Neural cell (in vitro differentiated cells): ENCODE measurements at regions not wholly inside any gene's neighbourhood (a gene's known extent, or its start where the extent isn't known, plus 50 kb on each side); places are given as distances from the start of the nearest gene placed in this dataset.

Source experiments
- H2AFZ ChIP-seq: fragments of 200-600, 300-800 bp; sonication (generic), shearing (Covaris generic); 2 replicates; pipeline ENCODE4 v1.6.0; 2014; ENCODE audit warnings: low read depth, mild to moderate bottlenecking, antibody characterized with exemption, low read length, moderate library complexity
- H3F3A ChIP-seq: fragments of 200-600 bp; shearing (Covaris generic); 2 replicates; pipeline ENCODE4 v1.6.1; 2016; ENCODE audit warnings: mild to moderate bottlenecking, moderate library complexity, mixed read lengths, antibody characterized with exemption, low read length; ENCODE audit not compliant: insufficient read depth, poor library complexity, severe bottlenecking
- H3K27ac ChIP-seq: fragments of 200-600, 300-800 bp; sonication (generic), shearing (Covaris generic); 2 replicates; pipeline ENCODE4 v1.5.1; 2014; ENCODE audit warnings: mild to moderate bottlenecking, low read length, moderate library complexity
- H3K27me3 ChIP-seq: fragments of 300-800, 200-600 bp; sonication (generic), shearing (Covaris generic); 2 replicates; pipeline ENCODE4 v1.6.0; 2014; ENCODE audit warnings: mild to moderate bottlenecking, low read depth, low read length, moderate library complexity; ENCODE audit not compliant: insufficient read depth
- H3K36me3 ChIP-seq: fragments of 300-800, 200-600 bp; sonication (generic), shearing (Covaris generic); 2 replicates; pipeline ENCODE4 v1.5.1; 2014; ENCODE audit warnings: mild to moderate bottlenecking, antibody characterized with exemption, low read length, moderate library complexity; ENCODE audit not compliant: insufficient read depth
- H3K4me2 ChIP-seq: fragments of 300-800, 200-600 bp; sonication (generic), shearing (Covaris generic); 2 replicates; pipeline ENCODE4 v1.6.0; 2014; ENCODE audit warnings: mild to moderate bottlenecking, low read length
- H3K4me3 ChIP-seq: fragments of 300-800, 200-600 bp; sonication (generic), shearing (Covaris generic); 2 replicates; pipeline ENCODE4 v1.5.1; 2014; ENCODE audit warnings: mild to moderate bottlenecking, low read length, moderate library complexity
- H3K79me2 ChIP-seq: fragments of 200-600 bp; shearing (Covaris generic); replicated peaks from 2 replicates; pipeline ENCODE4 v1.6.0; 2014; ENCODE audit warnings: mild to moderate bottlenecking, low read length, moderate library complexity; ENCODE audit not compliant: insufficient read depth
- H3K9ac ChIP-seq: fragments of 300-800, 200-600 bp; sonication (generic), shearing (Covaris generic); 2 replicates; pipeline ENCODE4 v1.6.1; 2016; ENCODE audit warnings: mild to moderate bottlenecking, low read length, mixed read lengths
- H3K9me2 ChIP-seq: fragments of 200-600 bp; shearing (Covaris generic); 2 replicates; pipeline ENCODE4 v1.6.1; 2016; ENCODE audit warnings: mild to moderate bottlenecking, low read length, mixed read lengths; ENCODE audit not compliant: insufficient read depth
- H3K9me3 ChIP-seq: fragments of 200-600, 300-800 bp; sonication (generic), shearing (Covaris generic); 2 replicates; pipeline ENCODE4 v1.6.1; 2016; ENCODE audit warnings: mild to moderate bottlenecking, mixed run types, low read length, moderate library complexity, mixed read lengths
- H4K20me1 ChIP-seq: fragments of 200-600 bp; shearing (Covaris generic); 2 replicates; pipeline ENCODE4 v1.6.1; 2016; ENCODE audit warnings: mild to moderate bottlenecking, mixed run types; ENCODE audit not compliant: insufficient read depth
- CTCF ChIP-seq: fragments of 450-650 bp; IDR thresholded peaks from 2 replicates; pipeline ENCODE4 v1.5.1; 2014; ENCODE audit warnings: antibody characterized with exemption, mild to moderate bottlenecking, moderate library complexity; ENCODE audit not compliant: poor library complexity, severe bottlenecking
- EP300 ChIP-seq: fragments of 450-650 bp; conservative IDR thresholded peaks from 2 replicates; pipeline ENCODE4 v1.6.1; 2014; ENCODE audit warnings: antibody characterized with exemption, mild to moderate bottlenecking, moderate library complexity; ENCODE audit not compliant: poor library complexity, severe bottlenecking
- EZH2 ChIP-seq: fragments of 200-600, 300-800 bp; shearing (Covaris generic), sonication (generic); IDR thresholded peaks from 2 replicates; pipeline ENCODE4 v1.6.1; 2014; ENCODE audit warnings: antibody characterized with exemption, low read length, borderline replicate concordance, mild to moderate bottlenecking; ENCODE audit not compliant: insufficient read depth, poor library complexity, severe bottlenecking
- MXI1 ChIP-seq: fragments of 450-650 bp; conservative IDR thresholded peaks from 2 replicates; pipeline ENCODE4 v1.6.1; 2014; ENCODE audit warnings: antibody characterized with exemption, mild to moderate bottlenecking; ENCODE audit not compliant: poor library complexity, severe bottlenecking
- POLR2AphosphoS5 ChIP-seq: IDR thresholded peaks from 2 replicates; pipeline ENCODE4 v1.6.1; 2012
- RAD21 ChIP-seq: fragments of 450-650 bp; conservative IDR thresholded peaks from 2 replicates; pipeline ENCODE4 v1.6.1; 2014; ENCODE audit warnings: antibody characterized with exemption, mild to moderate bottlenecking, moderate library complexity
- SMC3 ChIP-seq: fragments of 450-650 bp; conservative IDR thresholded peaks from 2 replicates; pipeline ENCODE4 v1.6.1; 2014; ENCODE audit warnings: antibody characterized with exemption, mild to moderate bottlenecking, moderate library complexity; ENCODE audit not compliant: poor library complexity
- TAF1 ChIP-seq: IDR thresholded peaks from 2 replicates; pipeline ENCODE4 v1.6.1; 2012; ENCODE audit warnings: low read depth
- TF ChIP-seq, protein P1 (sequence below): IDR thresholded peaks from 2 replicates; pipeline ENCODE4 v1.6.1; 2012; ENCODE audit warnings: borderline replicate concordance

DNA sequence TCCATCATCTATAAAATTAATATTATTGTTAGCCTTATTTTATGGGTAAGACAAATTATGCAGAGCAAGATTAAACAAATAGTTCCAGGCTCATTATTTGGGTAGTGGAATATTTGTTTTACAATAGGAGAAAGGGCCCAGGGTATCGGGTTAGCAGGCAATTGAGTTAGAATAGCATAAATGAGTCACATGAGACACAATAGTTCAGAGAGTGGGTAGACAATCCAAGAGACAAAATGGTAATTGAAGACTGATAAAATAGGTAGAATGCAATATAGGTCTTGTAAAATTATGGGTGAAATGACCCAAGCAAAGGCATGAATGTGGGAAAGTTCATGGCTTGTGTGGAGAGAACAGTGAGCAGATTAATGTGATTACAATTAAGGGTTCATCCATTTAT, 790.9 kb upstream of the GCFC2 start:
- H2AFZ ChIP-seq: no peak overlapping the region
- H3K9me3 ChIP-seq: no peaks in the 10 kb centered on the region
- H3K4me3 ChIP-seq: no peak overlapping the region
- H3K4me2 ChIP-seq: no peak overlapping the region
- no peaks in the 10 kb centered on the region for H3F3A ChIP-seq
- H3K9me2 ChIP-seq: no peaks in the 10 kb centered on the region
- no peaks in the 10 kb centered on the region for H3K79me2 ChIP-seq
- H3K27ac ChIP-seq: no peak overlapping the region
- no peaks in the 10 kb centered on the region for H3K27me3 ChIP-seq
- no peak overlapping the region for H3K9ac ChIP-seq
- TF ChIP-seq, protein P1, sequence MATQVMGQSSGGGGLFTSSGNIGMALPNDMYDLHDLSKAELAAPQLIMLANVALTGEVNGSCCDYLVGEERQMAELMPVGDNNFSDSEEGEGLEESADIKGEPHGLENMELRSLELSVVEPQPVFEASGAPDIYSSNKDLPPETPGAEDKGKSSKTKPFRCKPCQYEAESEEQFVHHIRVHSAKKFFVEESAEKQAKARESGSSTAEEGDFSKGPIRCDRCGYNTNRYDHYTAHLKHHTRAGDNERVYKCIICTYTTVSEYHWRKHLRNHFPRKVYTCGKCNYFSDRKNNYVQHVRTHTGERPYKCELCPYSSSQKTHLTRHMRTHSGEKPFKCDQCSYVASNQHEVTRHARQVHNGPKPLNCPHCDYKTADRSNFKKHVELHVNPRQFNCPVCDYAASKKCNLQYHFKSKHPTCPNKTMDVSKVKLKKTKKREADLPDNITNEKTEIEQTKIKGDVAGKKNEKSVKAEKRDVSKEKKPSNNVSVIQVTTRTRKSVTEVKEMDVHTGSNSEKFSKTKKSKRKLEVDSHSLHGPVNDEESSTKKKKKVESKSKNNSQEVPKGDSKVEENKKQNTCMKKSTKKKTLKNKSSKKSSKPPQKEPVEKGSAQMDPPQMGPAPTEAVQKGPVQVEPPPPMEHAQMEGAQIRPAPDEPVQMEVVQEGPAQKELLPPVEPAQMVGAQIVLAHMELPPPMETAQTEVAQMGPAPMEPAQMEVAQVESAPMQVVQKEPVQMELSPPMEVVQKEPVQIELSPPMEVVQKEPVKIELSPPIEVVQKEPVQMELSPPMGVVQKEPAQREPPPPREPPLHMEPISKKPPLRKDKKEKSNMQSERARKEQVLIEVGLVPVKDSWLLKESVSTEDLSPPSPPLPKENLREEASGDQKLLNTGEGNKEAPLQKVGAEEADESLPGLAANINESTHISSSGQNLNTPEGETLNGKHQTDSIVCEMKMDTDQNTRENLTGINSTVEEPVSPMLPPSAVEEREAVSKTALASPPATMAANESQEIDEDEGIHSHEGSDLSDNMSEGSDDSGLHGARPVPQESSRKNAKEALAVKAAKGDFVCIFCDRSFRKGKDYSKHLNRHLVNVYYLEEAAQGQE: no peak
- no peak for TF ChIP-seq TAF1
- TF ChIP-seq SMC3: no peak
- TF ChIP-seq CTCF: no peak
- no peak for TF ChIP-seq POLR2AphosphoS5
- TF ChIP-seq MXI1: no peak
- TF ChIP-seq EP300: no peak
- TF ChIP-seq EZH2: no peak
- TF ChIP-seq RAD21: no peak
- no peaks in the 10 kb centered on the region for H3K36me3 ChIP-seq
- no peaks in the 10 kb centered on the region for H4K20me1 ChIP-seq

DNA sequence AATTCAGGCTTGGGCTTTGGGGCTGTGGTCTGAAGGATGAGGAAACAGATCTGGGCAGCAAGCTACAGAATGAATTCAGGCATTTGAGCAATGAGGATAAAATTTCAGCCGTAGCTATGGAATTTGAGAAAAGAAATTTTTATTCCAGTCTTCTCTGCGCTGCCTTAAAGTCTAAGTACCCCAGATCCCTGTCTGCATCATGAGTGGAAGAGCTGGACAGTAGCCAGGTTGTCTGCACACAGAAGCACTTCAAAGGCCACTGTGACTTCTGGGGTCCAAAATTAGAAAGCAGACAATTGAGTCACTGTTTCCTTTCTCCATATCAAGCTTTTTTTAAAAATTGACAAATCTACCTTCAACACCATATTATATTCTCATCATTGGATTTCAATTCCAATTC, 787.6 kb upstream of the GCFC2 start:
- Histone ChIP-seq H3K36me3 (no peaks in the 10 kb centered on the region), H4K20me1 (no peaks in the 10 kb centered on the region), H3F3A (no peaks in the 10 kb centered on the region), H2AFZ (no peak overlapping the region), H3K9me3 (no peaks in the 10 kb centered on the region), H3K9me2 (no peaks in the 10 kb centered on the region), H3K27ac (no peak overlapping the region), H3K4me3 (no peak overlapping the region), H3K4me2 (no peak overlapping the region), H3K9ac (no peak overlapping the region), H3K27me3 (no peaks in the 10 kb centered on the region), H3K79me2 (no peaks in the 10 kb centered on the region)
- TF ChIP-seq TAF1 (no peak), SMC3 (no peak), MXI1 (no peak), POLR2AphosphoS5 (no peak), EP300 (no peak), EZH2 (no peak), RAD21 (no peak), CTCF (no peak)
- TF ChIP-seq, protein P1: no peak
